Effector memory CD8-positive, alpha-beta T cell (primary cell): ENCODE measurements at regions not wholly inside any gene's neighbourhood (a gene's known extent, or its start where the extent isn't known, plus 50 kb on each side); places are given as distances from the start of the nearest gene placed in this dataset.
"Not testable (repeated sequence)": the region's sequence is repeated elsewhere in the genome, so short reads cannot be mapped to it uniquely, and the experiment has no call there.

Source experiments
- ATAC-seq: fragments of 150-1000 bp; cut with Tn5 transposase; replicated peaks from 2 replicates; pipeline ENCODE4 v1.10.0; 2021; ENCODE audit warnings: mild to moderate bottlenecking, moderate library complexity
- DNase-seq, 3 experiments: peaks; one replicate each; pipeline ENCODE4 v3.0.0; 2021
- H3K27ac Mint-ChIP-seq, 2 donors: one replicate each; pipeline ENCODE4 v1.8.0; 2022; ENCODE audit warnings: mild to moderate bottlenecking in 2 of 2, mixed read lengths in 2 of 2, moderate library complexity in 2 of 2
- H3K27me3 Mint-ChIP-seq, 2 donors: one replicate each; pipeline ENCODE4 v1.8.0; 2022; ENCODE audit warnings: mixed read lengths in 2 of 2
- H3K36me3 Mint-ChIP-seq: one replicate; pipeline ENCODE4 v1.8.0; 2022; ENCODE audit warnings: mild to moderate bottlenecking, moderate library complexity, mixed read lengths; ENCODE audit not compliant: insufficient read depth
- H3K4me1 Mint-ChIP-seq, 2 donors: one replicate each; pipeline ENCODE4 v1.8.0; 2022; ENCODE audit warnings: low read depth in 2 of 2, mixed read lengths in 2 of 2
- H3K4me3 Mint-ChIP-seq, 2 donors: one replicate each; pipeline ENCODE4 v1.8.0; 2022; ENCODE audit warnings: mild to moderate bottlenecking in 2 of 2, mixed read lengths in 2 of 2, moderate library complexity in 2 of 2
- H3K9me3 Mint-ChIP-seq, 2 donors: one replicate each; pipeline ENCODE4 v1.8.0; 2022; ENCODE audit warnings: mixed read lengths in 2 of 2

GRCh38 chr7:10429031-10429430 is 544.6 kb upstream of the PHF14 start:
- H3K27me3 Mint-ChIP-seq: no peaks in the 10 kb centered on the region
- H3K4me1 Mint-ChIP-seq: no peaks in the 10 kb centered on the region
- no peak overlapping the region for H3K4me3 Mint-ChIP-seq
- H3K36me3 Mint-ChIP-seq: peaks cover 2% of the 10 kb centered on the region
- no peak overlapping the region for H3K27ac Mint-ChIP-seq
- ATAC-seq (no peak), DNase-seq (no peak)
- H3K9me3 Mint-ChIP-seq: peaks cover 3 to 7% of the 10 kb centered on the region in 2 donors

DNA sequence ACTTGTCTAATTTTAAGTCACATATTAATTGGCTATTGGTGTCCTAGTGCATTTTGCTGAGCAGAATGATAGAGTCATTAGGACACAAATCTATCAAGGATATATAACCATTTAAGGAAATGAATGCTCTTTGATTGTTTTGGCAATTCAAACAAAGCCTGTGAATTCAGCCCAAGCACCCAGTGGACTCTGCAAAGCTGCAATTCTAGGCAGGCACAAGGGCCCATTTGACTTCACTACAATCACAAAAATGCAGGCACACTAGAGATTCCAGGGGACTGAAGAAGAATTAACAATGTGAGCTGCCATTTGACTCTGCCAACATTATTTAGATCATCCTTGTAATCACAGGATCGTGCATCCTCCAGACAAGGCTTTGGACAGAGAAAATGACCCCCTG is 544.2 kb upstream of the PHF14 start:
- no peak for DNase-seq
- H3K4me1 Mint-ChIP-seq: no peaks in the 10 kb centered on the region
- no peak for ATAC-seq
- no peak overlapping the region for H3K27ac Mint-ChIP-seq
- H3K9me3 Mint-ChIP-seq: peaks cover 3 to 6% of the 10 kb centered on the region in 2 donors
- H3K4me3 Mint-ChIP-seq: no peak overlapping the region
- H3K36me3 Mint-ChIP-seq: peaks cover 2% of the 10 kb centered on the region
- H3K27me3 Mint-ChIP-seq: no peaks in the 10 kb centered on the region

DNA sequence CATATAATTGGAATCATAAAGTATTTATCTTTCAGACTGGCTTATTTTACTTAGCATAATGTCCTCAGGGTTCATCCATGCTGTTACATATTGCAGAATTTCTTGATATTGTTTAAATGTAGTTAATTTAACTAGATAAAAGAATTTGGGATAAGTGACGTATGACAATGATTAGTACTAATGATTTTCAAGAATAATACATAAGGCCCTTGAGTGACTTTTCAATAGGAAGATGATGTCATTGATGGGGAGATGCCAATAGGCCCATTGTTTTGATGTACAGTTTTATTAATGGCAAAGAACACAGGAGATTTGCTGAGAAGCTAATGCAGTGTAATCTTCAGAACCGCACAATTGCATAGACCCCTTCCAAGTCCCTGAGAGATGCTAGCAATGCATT is 537.4 kb upstream of the PHF14 start:
- Mint-ChIP-seq H3K9me3 (peaks cover 0 to 5% of the 10 kb centered on the region in 2 donors), H3K27ac (no peak overlapping the region), H3K4me3 (no peak overlapping the region)

DNA sequence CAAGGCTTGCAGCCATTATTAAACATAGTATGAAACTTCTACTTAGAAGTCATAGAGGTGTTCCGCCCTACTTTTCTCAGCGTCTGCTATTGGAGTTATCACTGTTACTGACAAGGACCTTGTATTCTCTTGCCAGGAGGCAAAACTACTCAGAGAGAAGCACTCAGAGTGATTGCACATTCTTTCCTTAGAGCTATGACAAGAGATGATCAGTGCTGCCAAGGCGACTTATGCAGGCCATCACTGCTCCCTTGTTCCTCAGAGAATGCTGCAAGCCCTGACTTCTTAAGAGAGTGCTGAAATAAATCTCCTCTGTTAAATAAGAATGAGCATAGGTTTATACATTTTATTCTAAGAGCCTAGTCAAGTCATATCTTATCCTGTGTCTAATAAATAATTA is 534.6 kb upstream of the PHF14 start:
- no peak overlapping the region for H3K27ac Mint-ChIP-seq
- no peak overlapping the region for H3K4me3 Mint-ChIP-seq
- H3K27me3 Mint-ChIP-seq: no peaks in the 10 kb centered on the region
- H3K4me1 Mint-ChIP-seq: no peaks in the 10 kb centered on the region
- H3K9me3 Mint-ChIP-seq: peaks cover 5 to 15% of the 10 kb centered on the region in 2 donors
- ATAC-seq (no peak), DNase-seq (no peak)
- no peaks in the 10 kb centered on the region for H3K36me3 Mint-ChIP-seq

More for the DNA sequence above, 537.4 kb upstream of the PHF14 start:
- H3K4me1 Mint-ChIP-seq: no peaks in the 10 kb centered on the region
- DNase-seq: no peak
- H3K27me3 Mint-ChIP-seq: no peaks in the 10 kb centered on the region
- ATAC-seq: no peak
- no peaks in the 10 kb centered on the region for H3K36me3 Mint-ChIP-seq

- Mint-ChIP-seq H3K4me1 (no peaks in the 10 kb centered on the region), H3K27ac (no peak overlapping the region), H3K36me3 (no peaks in the 10 kb centered on the region), H3K9me3 (no peaks in the 10 kb centered on the region), H3K27me3 (no peaks in the 10 kb centered on the region), H3K4me3 (no peak overlapping the region)
- ATAC-seq: no peak
- no peak for DNase-seq
Measured at GRCh38 chr7:10455936-10456335, 517.7 kb upstream of the PHF14 start.

DNA sequence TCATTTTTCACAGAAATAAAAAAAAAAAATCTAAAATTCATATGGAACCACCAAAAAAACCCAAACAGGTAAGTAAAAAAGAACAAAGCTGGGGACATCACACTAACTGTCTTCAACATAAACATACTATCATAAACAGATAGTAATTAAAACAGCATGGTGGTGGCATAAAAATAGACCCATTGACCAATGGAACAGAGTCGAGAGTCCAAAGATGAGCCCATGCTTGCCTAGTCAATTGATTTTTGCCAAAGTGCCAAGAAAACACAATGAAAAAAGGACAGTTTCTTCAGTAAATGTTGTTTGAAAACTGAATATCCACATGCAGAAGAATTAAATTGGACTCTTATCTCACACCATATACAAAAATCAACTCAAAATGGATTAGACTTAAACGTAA is 513.2 kb upstream of the PHF14 start:
- Mint-ChIP-seq H3K9me3 (no peaks in the 10 kb centered on the region), H3K4me1 (no peaks in the 10 kb centered on the region), H3K4me3 (no peak overlapping the region), H3K36me3 (no peaks in the 10 kb centered on the region), H3K27ac (no peak overlapping the region), H3K27me3 (no peaks in the 10 kb centered on the region)
- ATAC-seq: no peak
- no peak for DNase-seq

- Mint-ChIP-seq H3K36me3 (no peaks in the 10 kb centered on the region), H3K9me3 (no peaks in the 10 kb centered on the region), H3K4me1 (no peaks in the 10 kb centered on the region), H3K27ac (no peak overlapping the region), H3K4me3 (no peak overlapping the region), H3K27me3 (no peaks in the 10 kb centered on the region)
- DNase-seq (no peak), ATAC-seq (no peak)
Measured at GRCh38 chr7:10463701-10464100, 510.0 kb upstream of the PHF14 start.

- not testable (repeated sequence) for ATAC-seq, DNase-seq, H3K27me3 Mint-ChIP-seq, H3K9me3 Mint-ChIP-seq, H3K4me1 Mint-ChIP-seq, H3K4me3 Mint-ChIP-seq, H3K36me3 Mint-ChIP-seq, H3K27ac Mint-ChIP-seq
Measured at GRCh38 chr7:10465536-10465935, 508.1 kb upstream of the PHF14 start.

DNA sequence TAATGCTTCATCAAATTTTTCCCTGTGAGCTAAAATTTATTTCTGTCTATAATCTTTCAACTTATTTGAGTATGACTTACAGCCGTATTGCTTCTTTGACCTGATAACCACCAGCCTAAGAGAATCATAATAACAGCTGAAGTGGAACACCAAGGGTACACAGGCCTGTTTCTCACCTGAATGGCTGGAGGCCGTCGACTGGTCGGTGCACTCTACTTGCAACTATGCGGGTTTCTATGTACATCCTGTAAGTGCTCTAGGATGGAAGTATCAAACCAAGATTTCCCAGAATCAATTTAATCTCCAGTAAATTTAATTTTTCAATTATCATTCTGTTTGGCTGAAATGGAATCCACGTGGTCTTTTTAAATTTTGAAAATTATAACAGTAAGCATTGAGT is 504.8 kb upstream of the PHF14 start:
- ATAC-seq: no peak
- no peak for DNase-seq
- Mint-ChIP-seq H3K4me1 (no peaks in the 10 kb centered on the region), H3K4me3 (no peak overlapping the region), H3K27me3 (no peaks in the 10 kb centered on the region), H3K27ac (no peak overlapping the region), H3K36me3 (no peaks in the 10 kb centered on the region), H3K9me3 (no peaks in the 10 kb centered on the region)

GRCh38 chr7:10469476-10469875 is 504.2 kb upstream of the PHF14 start:
- Mint-ChIP-seq H3K27ac (no peak overlapping the region), H3K4me1 (no peaks in the 10 kb centered on the region), H3K27me3 (no peaks in the 10 kb centered on the region), H3K9me3 (no peaks in the 10 kb centered on the region), H3K36me3 (no peaks in the 10 kb centered on the region), H3K4me3 (no peak overlapping the region)
- ATAC-seq: no peak
- no peak for DNase-seq

DNA sequence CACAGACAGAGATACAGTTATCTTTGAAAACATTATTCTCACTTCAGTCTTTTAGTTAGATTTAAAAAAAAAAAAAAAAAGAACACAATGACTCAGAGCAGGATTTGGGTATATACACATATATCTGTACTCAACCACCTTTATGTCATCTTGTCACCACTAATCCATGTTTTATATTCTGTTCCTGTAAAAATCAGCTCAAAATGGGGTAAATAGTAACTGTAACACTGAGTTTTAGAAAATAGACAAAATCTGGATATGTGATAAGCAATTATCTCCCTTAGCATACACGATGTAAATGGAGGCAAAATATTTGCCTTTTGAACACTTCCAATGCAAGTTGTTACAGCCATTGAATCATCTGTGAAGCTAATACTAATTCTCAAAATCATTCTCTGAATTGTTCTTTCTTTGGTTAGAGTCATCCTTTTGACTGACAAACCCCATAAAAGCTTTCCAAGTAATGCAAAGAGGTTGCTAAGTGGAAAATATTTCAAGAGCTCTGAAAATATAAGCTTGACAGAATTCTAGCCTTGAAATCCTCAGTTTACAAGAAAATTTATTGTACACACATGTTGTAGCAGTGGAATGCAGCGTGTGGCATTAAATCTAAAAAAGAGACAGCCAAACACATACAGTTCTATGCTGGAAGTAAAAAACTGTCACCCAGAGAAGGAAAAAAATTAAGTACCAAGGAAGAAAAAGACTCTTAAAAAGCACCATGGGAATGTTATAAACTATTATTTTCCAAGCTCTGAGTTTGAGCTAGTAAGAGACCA is 502.2 kb upstream of the PHF14 start:
- Mint-ChIP-seq H3K27me3 (no peaks in the 10 kb centered on the region), H3K27ac (no peak overlapping the region), H3K4me3 (no peak overlapping the region), H3K9me3 (no peaks in the 10 kb centered on the region), H3K36me3 (no peaks in the 10 kb centered on the region), H3K4me1 (no peaks in the 10 kb centered on the region)
- no peak for DNase-seq
- ATAC-seq: no peak

GRCh38 chr7:10472115-10472514 is 501.6 kb upstream of the PHF14 start:
- Mint-ChIP-seq H3K4me1 (no peaks in the 10 kb centered on the region), H3K27me3 (no peaks in the 10 kb centered on the region), H3K27ac (no peak overlapping the region), H3K9me3 (no peaks in the 10 kb centered on the region), H3K36me3 (no peaks in the 10 kb centered on the region), H3K4me3 (no peak overlapping the region)
- ATAC-seq (no peak), DNase-seq (no peak)

DNA sequence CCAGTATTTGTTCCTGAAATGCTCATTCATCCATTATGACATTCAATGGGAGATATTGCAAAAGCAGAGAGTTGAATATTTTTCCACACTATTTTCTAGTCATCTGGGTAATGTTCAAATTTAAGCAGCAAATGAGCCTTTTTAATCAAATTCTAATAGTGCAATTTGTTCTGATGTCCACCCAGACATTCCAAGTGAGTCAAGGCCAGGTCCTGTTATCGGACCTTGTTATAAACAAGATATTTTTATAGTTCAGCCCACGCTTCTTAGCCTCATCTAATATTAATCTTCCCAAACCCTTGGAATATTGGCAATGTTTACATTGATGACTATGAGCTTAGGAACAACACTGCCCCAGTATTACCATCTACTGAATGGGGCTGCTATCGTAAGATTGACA is 500.1 kb upstream of the PHF14 start:
- Mint-ChIP-seq H3K27ac (no peak overlapping the region), H3K4me1 (no peaks in the 10 kb centered on the region), H3K27me3 (no peaks in the 10 kb centered on the region), H3K4me3 (no peak overlapping the region), H3K9me3 (no peaks in the 10 kb centered on the region), H3K36me3 (no peaks in the 10 kb centered on the region)
- ATAC-seq (no peak), DNase-seq (no peak)

GRCh38 chr7:10474048-10474447 is 499.6 kb upstream of the PHF14 start:
- ATAC-seq (no peak), DNase-seq (no peak)
- Mint-ChIP-seq H3K36me3 (no peaks in the 10 kb centered on the region), H3K9me3 (no peaks in the 10 kb centered on the region), H3K27me3 (no peaks in the 10 kb centered on the region), H3K4me3 (no peak overlapping the region), H3K27ac (no peak overlapping the region), H3K4me1 (no peaks in the 10 kb centered on the region)
